Esophagus squamous epithelium (tissue), 5 donors: ENCODE measurements at regions not wholly inside any gene's neighbourhood (a gene's known extent, or its start where the extent isn't known, plus 50 kb on each side); places are given as distances from the start of the nearest gene placed in this dataset.

Source experiments
- DNase-seq: peaks from one replicate; lab custom pipeline; 2025; lab: John Stamatoyannopoulos, UW
- H3K27ac ChIP-seq, 4 donors: fragments of 200-600 bp; sonication (generic); one replicate each; pipeline ENCODE4 v1.5.1; 2016 to 2019; ENCODE audit warnings: mild to moderate bottlenecking in 1 of 4
- H3K27me3 ChIP-seq, 4 donors: fragments of 200-600 bp; sonication (generic); 1 replicate in 3 of 4; 2 replicates in 1 of 4; pipeline versions ENCODE4 v1.5.1 to v1.6.0; 2017 to 2021; ENCODE audit warnings: antibody characterized with exemption in 1 of 4
- H3K36me3 ChIP-seq, 3 donors: fragments of 200-600 bp; sonication (generic); one replicate each; pipeline ENCODE4 v1.5.1; 2016 to 2019
- H3K4me1 ChIP-seq, 3 donors: fragments of 200-600 bp; sonication (generic); one replicate each; pipeline ENCODE4 v1.5.1; 2017 to 2019
- H3K4me3 ChIP-seq, 4 donors: fragments of 200-600 bp; sonication (generic); 1 replicate in 3 of 4; 2 replicates in 1 of 4; pipeline ENCODE4 v1.5.1; 2016 to 2019; ENCODE audit warnings: mild to moderate bottlenecking in 2 of 4, moderate library complexity in 1 of 4
- H3K9me3 ChIP-seq, 3 donors: fragments of 200-600 bp; sonication (generic); one replicate each; pipeline ENCODE4 v1.5.1; 2016 to 2019
- POLR2A ChIP-seq, 4 donors: fragments of 450-650 bp; IDR thresholded peaks; one replicate each; pipeline ENCODE4 v1.6.1; 2017; ENCODE audit warnings: antibody characterized with exemption in 4 of 4, mild to moderate bottlenecking in 4 of 4, moderate library complexity in 3 of 4
- WGBS, 2 donors: methylation state at CpG; one replicate each; pipeline ENCODE4 v1.1.5; 2018; 5-methylcytosine and 5-hydroxymethylcytosine counted together
- intact Hi-C: fragments of 100-400 bp; cut with DNase I; formaldehyde crosslinking; loops from one replicate; pipeline ENCODE4 v1.15.0; 2022
- TF ChIP-seq, protein P1 (sequence below), 6 experiments: fragments of 450-650 bp in 4 of 6; fragments of 200-600 bp in 2 of 6; sonication (generic) in 2 of 6; IDR thresholded peaks; one replicate each; pipeline ENCODE4 v1.5.1; 2016 to 2019; ENCODE audit warnings: antibody characterized with exemption in 6 of 6, mild to moderate bottlenecking in 4 of 6, moderate library complexity in 4 of 6
- donor health status: DM: yes; HTN: yes; CAD: no.

DNA sequence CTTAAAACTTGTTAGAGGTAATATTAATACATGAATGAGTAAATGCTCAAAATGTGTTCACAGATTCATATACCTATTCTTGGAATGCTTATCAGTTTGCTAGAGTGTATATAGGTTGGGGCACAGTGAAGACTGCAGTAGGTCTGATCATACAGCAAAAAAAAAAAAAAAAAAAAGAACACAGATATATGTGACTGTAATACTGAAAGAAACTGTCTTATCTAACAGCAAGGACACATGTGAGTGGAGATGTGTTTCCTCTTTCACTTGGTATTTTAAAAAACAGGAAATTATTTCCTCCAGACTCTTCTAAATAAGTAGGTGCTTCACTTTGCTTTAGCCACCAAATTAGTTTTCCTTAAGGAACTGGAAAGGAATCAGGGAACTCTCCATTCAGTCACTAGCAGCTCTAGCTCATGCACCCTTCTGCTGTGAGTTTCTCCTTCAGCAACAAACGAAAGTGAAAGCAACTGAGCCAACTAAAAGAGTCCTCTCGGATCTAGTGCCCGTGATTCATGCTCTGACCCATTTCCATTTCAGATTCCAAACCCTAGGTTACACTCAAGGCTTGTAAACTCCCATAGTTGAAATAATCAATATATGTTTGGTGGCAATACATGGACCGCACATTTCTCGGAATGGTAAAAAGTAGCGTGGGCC is 98.5 kb downstream of the DSEL start:
- DNase-seq, result no peak
- Histone ChIP-seq H3K4me3 (peak overlapping the region in 2 of 4 donors; percentile 0 to 47), H3K27ac (no peak overlapping the region)

DNA sequence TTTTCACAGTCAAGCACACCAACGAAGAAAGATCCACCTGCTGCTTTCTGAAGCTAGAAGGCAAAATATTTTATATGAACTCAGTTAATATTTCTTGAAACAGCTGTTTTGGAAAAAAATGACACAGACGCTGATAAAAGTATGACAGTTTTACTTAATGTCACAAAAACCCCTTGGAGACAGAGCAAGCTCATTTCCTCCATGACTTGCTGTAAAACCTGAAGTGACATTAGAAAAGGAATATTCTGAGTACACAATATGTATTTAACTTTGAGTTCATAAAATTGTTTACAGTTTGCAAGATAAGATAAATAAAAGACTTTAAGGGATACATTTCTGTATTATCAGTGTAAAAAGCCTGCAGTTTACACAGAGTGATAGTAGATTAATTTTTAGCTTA is 105.4 kb downstream of the DSEL start:
- no peak for DNase-seq
- no peak overlapping the region for H3K4me3 ChIP-seq
- TF ChIP-seq, protein P1, sequence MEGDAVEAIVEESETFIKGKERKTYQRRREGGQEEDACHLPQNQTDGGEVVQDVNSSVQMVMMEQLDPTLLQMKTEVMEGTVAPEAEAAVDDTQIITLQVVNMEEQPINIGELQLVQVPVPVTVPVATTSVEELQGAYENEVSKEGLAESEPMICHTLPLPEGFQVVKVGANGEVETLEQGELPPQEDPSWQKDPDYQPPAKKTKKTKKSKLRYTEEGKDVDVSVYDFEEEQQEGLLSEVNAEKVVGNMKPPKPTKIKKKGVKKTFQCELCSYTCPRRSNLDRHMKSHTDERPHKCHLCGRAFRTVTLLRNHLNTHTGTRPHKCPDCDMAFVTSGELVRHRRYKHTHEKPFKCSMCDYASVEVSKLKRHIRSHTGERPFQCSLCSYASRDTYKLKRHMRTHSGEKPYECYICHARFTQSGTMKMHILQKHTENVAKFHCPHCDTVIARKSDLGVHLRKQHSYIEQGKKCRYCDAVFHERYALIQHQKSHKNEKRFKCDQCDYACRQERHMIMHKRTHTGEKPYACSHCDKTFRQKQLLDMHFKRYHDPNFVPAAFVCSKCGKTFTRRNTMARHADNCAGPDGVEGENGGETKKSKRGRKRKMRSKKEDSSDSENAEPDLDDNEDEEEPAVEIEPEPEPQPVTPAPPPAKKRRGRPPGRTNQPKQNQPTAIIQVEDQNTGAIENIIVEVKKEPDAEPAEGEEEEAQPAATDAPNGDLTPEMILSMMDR (IDR thresholded peaks at IDR 0.05), result no peak
- TF ChIP-seq POLR2A (IDR thresholded peaks at IDR 0.05), result no peak
- intact Hi-C loops, result no loop called here
- WGBS, 2 donors, result 14 to 27% methylated on average over 2 of the region's 2 CpGs
- H3K4me1 ChIP-seq, result no peaks in the 10 kb centered on the region
- H3K27me3 ChIP-seq, result no peaks in the 10 kb centered on the region
- H3K27ac ChIP-seq, result no peak overlapping the region
- H3K9me3 ChIP-seq, result no peaks in the 10 kb centered on the region
- H3K36me3 ChIP-seq, result no peaks in the 10 kb centered on the region

More for the DNA sequence above, 98.5 kb downstream of the DSEL start:
- no peaks in the 10 kb centered on the region for H3K9me3 ChIP-seq
- no peak for TF ChIP-seq POLR2A (IDR thresholded peaks at IDR 0.05)
- TF ChIP-seq, protein P1 (IDR thresholded peaks at IDR 0.05), result no peak
- intact Hi-C loops, result no loop called here
- H3K36me3 ChIP-seq, result no peaks in the 10 kb centered on the region
- no peaks in the 10 kb centered on the region for H3K4me1 ChIP-seq
- 37 to 52% methylated on average over 4 to 6 of the region's 6 CpGs for WGBS, 2 donors
- H3K27me3 ChIP-seq, result no peaks in the 10 kb centered on the region

DNA sequence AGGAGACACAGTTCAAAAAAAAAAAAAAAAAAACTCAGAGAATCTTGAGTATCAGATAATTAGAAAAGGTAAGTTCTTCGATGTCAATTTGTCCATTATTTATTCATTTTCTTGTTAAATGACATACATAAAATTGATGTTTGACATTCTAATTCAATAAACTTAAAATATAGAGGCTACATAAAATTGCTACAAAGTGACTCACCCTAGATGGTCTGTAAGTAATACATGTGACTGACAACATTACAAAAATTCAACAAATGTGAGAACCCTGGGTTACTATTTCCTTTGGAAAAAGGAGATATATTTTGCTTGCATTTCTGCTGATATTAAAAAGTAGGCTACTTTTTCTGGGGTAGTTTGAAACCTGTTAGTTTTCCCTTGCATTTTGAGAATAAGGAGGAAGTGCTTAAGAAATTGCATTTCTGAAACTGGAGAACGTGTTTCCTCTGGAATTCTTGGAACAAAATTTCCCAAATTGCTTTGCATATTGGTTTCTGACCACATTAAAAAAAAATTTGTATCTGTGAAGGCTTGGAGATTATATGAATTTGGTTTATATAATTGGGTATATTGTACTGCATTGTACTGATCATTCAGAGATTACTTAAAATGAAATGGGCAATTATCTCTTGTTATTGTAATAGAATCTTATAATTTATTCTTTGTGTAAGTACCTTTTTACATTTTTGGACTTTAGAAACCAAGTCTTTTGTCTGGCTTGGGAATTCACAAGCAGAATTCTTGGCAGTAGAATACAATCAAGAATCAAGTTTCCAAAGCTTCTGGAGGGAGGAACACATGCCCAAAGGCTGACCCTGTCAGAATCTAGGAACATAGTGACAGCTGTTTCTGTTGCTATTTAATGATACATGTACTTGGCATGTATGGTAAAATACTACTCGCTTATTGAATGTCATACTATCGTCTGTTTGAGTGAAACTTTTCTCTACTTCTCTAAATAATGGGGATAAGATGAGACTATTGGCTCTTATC is 106.1 kb downstream of the DSEL start:
- Histone ChIP-seq H3K36me3 (no peaks in the 10 kb centered on the region), H3K27ac (no peak overlapping the region), H3K9me3 (no peaks in the 10 kb centered on the region), H3K27me3 (no peaks in the 10 kb centered on the region), H3K4me3 (no peak overlapping the region), H3K4me1 (no peaks in the 10 kb centered on the region)
- intact Hi-C loops, result no loop called here
- TF ChIP-seq POLR2A (IDR thresholded peaks at IDR 0.05), result no peak
- TF ChIP-seq, protein P1 (IDR thresholded peaks at IDR 0.05), result no peak
- whole genome bisulfite sequencing, 2 donors, result 50 to 51% methylated on average over 4 of the region's 4 CpGs
- no peak for DNase-seq

DNA sequence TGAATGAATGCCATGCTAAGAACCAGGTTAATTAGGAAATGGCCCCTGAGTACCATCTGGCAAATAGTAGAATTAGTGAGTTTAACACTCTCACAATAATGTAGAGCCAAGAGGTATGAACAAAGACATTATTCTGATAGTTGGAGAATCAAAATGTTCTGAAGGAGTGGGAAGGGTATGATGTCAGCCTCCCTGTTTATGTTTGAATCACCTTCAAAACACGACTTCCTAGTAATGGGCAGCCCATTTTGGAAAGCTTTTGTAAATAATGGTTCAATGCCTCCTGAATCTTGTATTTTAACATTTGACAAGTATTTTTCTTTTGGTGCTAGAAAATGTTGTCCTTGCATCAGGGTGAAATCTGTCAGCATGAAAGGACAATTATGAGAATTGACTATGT is 108.3 kb downstream of the DSEL start:
- H3K9me3 ChIP-seq, result no peaks in the 10 kb centered on the region
- intact Hi-C loops, result no loop called here
- no peak for DNase-seq
- H3K27me3 ChIP-seq, result no peaks in the 10 kb centered on the region
- TF ChIP-seq, protein P1 (IDR thresholded peaks at IDR 0.05), result no peak
- TF ChIP-seq POLR2A (IDR thresholded peaks at IDR 0.05), result no peak
- 19 to 32% methylated on average over 1 of the region's 1 CpG for WGBS, 2 donors
- no peaks in the 10 kb centered on the region for H3K36me3 ChIP-seq
- H3K4me3 ChIP-seq, result no peak overlapping the region
- no peaks in the 10 kb centered on the region for H3K4me1 ChIP-seq
- no peak overlapping the region for H3K27ac ChIP-seq

DNA sequence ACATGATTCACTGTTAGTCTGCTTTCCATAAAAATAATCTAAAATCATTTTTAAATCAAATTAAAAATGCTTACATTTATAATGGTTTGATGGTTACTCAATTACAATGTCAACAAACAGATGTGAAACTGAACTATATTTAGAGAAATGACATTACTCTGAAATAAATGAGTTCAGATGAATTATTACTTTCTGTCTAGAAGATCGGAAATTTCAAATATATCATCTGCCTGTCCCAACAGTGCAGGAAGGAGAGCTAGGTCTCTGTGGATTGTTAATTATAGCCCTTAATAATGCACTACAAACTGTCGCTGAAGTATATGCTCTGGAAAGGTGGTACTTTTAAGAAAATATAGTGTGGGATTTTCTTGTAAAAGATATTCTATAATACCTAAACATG is 109.8 kb downstream of the DSEL start:
- Histone ChIP-seq H3K27me3 (no peaks in the 10 kb centered on the region), H3K9me3 (no peaks in the 10 kb centered on the region), H3K4me3 (no peak overlapping the region), H3K4me1 (no peaks in the 10 kb centered on the region), H3K27ac (no peak overlapping the region), H3K36me3 (no peaks in the 10 kb centered on the region)
- WGBS, 2 donors, result 45 to 61% methylated on average over 2 of the region's 2 CpGs
- no peak for DNase-seq
- TF ChIP-seq, protein P1 (IDR thresholded peaks at IDR 0.05), result no peak
- TF ChIP-seq POLR2A (IDR thresholded peaks at IDR 0.05), result no peak
- intact Hi-C loops, result no loop called here
